PC-3 (cell line): ENCODE measurements at regions not wholly inside any gene's neighbourhood (a gene's known extent, or its start where the extent isn't known, plus 50 kb on each side); places are given as distances from the start of the nearest gene placed in this dataset.

Experiments
- CTCF ChIP-seq: fragments of 300-600 bp; sonication (generic); conservative IDR thresholded peaks from 2 replicates; pipeline ENCODE4 v1.5.1; 2017; ENCODE audit warnings: antibody characterized with exemption, low read depth, mild to moderate bottlenecking, low read length
- EZH2 ChIP-seq: fragments of 300-600 bp; sonication (generic); IDR thresholded peaks from one replicate; pipeline ENCODE4 v1.6.1; 2017; ENCODE audit warnings: antibody characterized with exemption, mild to moderate bottlenecking, low read length; ENCODE audit not compliant: unreplicated experiment
- EZH2phosphoT487 ChIP-seq: fragments of 300-600 bp; sonication (generic); IDR thresholded peaks from 2 replicates; pipeline ENCODE4 v1.6.1; 2018; ENCODE audit warnings: mild to moderate bottlenecking, antibody characterized with exemption, low read length, borderline replicate concordance

GRCh38 chrX:78452356-78452755 lies 124.9 kb upstream of the CYSLTR1 start:
- TF ChIP-seq EZH2 (no peak), CTCF (no peak), EZH2phosphoT487 (no peak)
